ENCODE measurements at regions not wholly inside any gene's neighbourhood (a gene's known extent, or its start where the extent isn't known, plus 50 kb on each side); places are given as distances from the start of the nearest gene placed in this dataset.

DNA sequence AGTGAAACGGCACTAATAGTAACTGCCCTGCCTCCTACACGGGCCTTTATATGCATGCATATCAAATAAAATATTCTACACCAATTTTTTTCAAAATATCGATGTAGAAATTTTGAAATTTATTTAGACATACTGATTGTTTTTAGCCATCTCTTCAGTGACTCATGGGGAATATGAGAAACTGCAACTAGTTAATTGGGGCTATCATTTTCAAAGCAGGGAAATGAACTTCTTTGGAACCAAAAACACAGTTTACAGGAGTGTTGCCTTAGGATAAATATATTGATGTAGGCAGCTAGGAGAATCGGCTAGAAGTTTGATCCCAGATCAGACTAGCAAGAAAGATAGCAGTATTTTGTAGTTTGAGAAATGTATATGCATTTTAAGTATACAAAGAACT, 1010.8 kb upstream of the AGA start:
- Histone ChIP-seq H3K4me2 (replicated peaks; ENCODE audit: extremely low read depth, low read length, poor library complexity, severe bottlenecking) (no peak overlapping the region), H3K36me3 (replicated peaks in 1 of 2; ENCODE audit: control insufficient read depth in 1 of 2, insufficient read depth in 2 of 2, low read length in 2 of 2) (no peaks in the 10 kb centered on the region), H3K9ac (ENCODE audit: insufficient read depth, low read length, poor library complexity, severe bottlenecking) (no peak overlapping the region), H3K79me2 (ENCODE audit: insufficient read depth, low read length) (no peaks in the 10 kb centered on the region), H3K4me3 (replicated peaks in 1 of 3; ENCODE audit: low read depth in 2 of 3, low read length in 3 of 3) (no peak overlapping the region), H2AFZ (ENCODE audit: insufficient read depth, low read depth, low read length, poor library complexity, severe bottlenecking) (no peak overlapping the region), H3K4me1 (ENCODE audit: control insufficient read depth in 1 of 2, insufficient read depth in 2 of 2, low read length in 2 of 2) (no peaks in the 10 kb centered on the region), H3K27me3 (ENCODE audit: control insufficient read depth in 2 of 2, insufficient read depth in 2 of 2, low read length in 2 of 2) (no peaks in the 10 kb centered on the region), H3K27ac (ENCODE audit: low read depth in 1 of 2, low read length in 2 of 2) (no peak overlapping the region), H3K9me3 (replicated peaks in 1 of 2; ENCODE audit: control insufficient read depth in 1 of 2, insufficient read depth in 1 of 2, low read length in 2 of 2) (peaks cover 23 to 27% of the 10 kb centered on the region in 2 donors), H4K20me1 (ENCODE audit: insufficient read depth, low read length) (no peaks in the 10 kb centered on the region)
- Mint-ChIP-seq H3K27me3 (ENCODE audit: low read depth in 3 of 3) (no peaks in the 10 kb centered on the region), H3K9me3 (peaks cover 3 to 23% (median 9%) of the 10 kb centered on the region in 7 donors), H3K27ac (no peak overlapping the region), H3K4me1 (no peaks in the 10 kb centered on the region), H3K4me3 (no peak overlapping the region), H3K36me3 (no peaks in the 10 kb centered on the region)
- TF ChIP-seq, protein P1, sequence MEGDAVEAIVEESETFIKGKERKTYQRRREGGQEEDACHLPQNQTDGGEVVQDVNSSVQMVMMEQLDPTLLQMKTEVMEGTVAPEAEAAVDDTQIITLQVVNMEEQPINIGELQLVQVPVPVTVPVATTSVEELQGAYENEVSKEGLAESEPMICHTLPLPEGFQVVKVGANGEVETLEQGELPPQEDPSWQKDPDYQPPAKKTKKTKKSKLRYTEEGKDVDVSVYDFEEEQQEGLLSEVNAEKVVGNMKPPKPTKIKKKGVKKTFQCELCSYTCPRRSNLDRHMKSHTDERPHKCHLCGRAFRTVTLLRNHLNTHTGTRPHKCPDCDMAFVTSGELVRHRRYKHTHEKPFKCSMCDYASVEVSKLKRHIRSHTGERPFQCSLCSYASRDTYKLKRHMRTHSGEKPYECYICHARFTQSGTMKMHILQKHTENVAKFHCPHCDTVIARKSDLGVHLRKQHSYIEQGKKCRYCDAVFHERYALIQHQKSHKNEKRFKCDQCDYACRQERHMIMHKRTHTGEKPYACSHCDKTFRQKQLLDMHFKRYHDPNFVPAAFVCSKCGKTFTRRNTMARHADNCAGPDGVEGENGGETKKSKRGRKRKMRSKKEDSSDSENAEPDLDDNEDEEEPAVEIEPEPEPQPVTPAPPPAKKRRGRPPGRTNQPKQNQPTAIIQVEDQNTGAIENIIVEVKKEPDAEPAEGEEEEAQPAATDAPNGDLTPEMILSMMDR (IDR thresholded peaks at IDR 0.05) = no peak
- no CpG with 5 or more reads among the region's 4 CpGs for WGBS (ENCODE audit: insufficient coverage)
- intact Hi-C loops (cut with micrococcal nuclease) = no loop called here
- DNase-seq = no peak

DNA sequence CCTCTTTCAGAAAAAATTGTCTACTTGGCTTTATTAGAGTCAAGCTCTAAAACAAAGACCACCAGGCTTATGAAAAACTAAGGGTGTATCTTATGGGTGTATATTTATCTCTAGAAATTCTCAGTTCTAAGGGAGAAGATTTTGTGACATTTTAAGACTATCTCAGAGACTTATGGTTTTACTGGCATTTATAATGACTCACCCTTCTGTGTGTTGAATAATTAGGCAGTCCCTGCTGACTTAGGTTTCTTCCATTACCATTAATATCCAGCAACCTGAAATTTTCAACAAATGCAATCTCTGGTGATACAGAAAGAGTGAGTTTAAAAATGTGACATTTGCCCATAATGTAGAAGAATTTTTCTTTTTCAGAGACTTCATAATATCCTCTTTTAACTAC, 1015.0 kb upstream of the AGA start:
- Mint-ChIP-seq H3K4me3 (no peak overlapping the region), H3K27me3 (ENCODE audit: low read depth in 3 of 3) (no peaks in the 10 kb centered on the region), H3K27ac (no peak overlapping the region), H3K4me1 (no peaks in the 10 kb centered on the region), H3K9me3 (peaks cover 0 to 12% (median 3%) of the 10 kb centered on the region in 7 donors), H3K36me3 (no peaks in the 10 kb centered on the region)
- Histone ChIP-seq H3K27me3 (ENCODE audit: control insufficient read depth in 2 of 2, insufficient read depth in 2 of 2, low read length in 2 of 2) (no peaks in the 10 kb centered on the region), H2AFZ (ENCODE audit: insufficient read depth, low read depth, low read length, poor library complexity, severe bottlenecking) (no peak overlapping the region), H3K4me3 (replicated peaks in 1 of 3; ENCODE audit: low read depth in 2 of 3, low read length in 3 of 3) (no peak overlapping the region), H3K4me2 (replicated peaks; ENCODE audit: extremely low read depth, low read length, poor library complexity, severe bottlenecking) (no peak overlapping the region), H3K27ac (ENCODE audit: low read depth in 1 of 2, low read length in 2 of 2) (no peak overlapping the region), H3K9me3 (replicated peaks in 1 of 2; ENCODE audit: control insufficient read depth in 1 of 2, insufficient read depth in 1 of 2, low read length in 2 of 2) (peaks cover under 1 to 18% of the 10 kb centered on the region in 2 donors), H4K20me1 (ENCODE audit: insufficient read depth, low read length) (no peaks in the 10 kb centered on the region), H3K4me1 (ENCODE audit: control insufficient read depth in 1 of 2, insufficient read depth in 2 of 2, low read length in 2 of 2) (no peaks in the 10 kb centered on the region), H3K79me2 (ENCODE audit: insufficient read depth, low read length) (no peaks in the 10 kb centered on the region), H3K36me3 (replicated peaks in 1 of 2; ENCODE audit: control insufficient read depth in 1 of 2, insufficient read depth in 2 of 2, low read length in 2 of 2) (no peaks in the 10 kb centered on the region), H3K9ac (ENCODE audit: insufficient read depth, low read length, poor library complexity, severe bottlenecking) (no peak overlapping the region)
- no peak for DNase-seq
- TF ChIP-seq, protein P1 (IDR thresholded peaks at IDR 0.05) = no peak
- intact Hi-C loops (cut with micrococcal nuclease) = no loop called here

Data from CD14-positive monocyte (primary cell).